Smooth muscle cell (in vitro differentiated cells): ENCODE measurements at regions not wholly inside any gene's neighbourhood (a gene's known extent, or its start where the extent isn't known, plus 50 kb on each side); places are given as distances from the start of the nearest gene placed in this dataset.

Source experiments
- DNase-seq: peaks from one replicate; lab custom pipeline; 2025; ENCODE audit not compliant: unreplicated experiment; lab: John Stamatoyannopoulos, UW
- H2AFZ ChIP-seq: fragments of 200-600 bp; sonication (generic); 2 replicates; pipeline ENCODE4 v1.6.0; 2016; ENCODE audit warnings: antibody characterized with exemption, low read depth, mild to moderate bottlenecking
- H3F3A ChIP-seq: fragments of 200-600 bp; sonication (generic); 2 replicates; pipeline ENCODE4 v1.6.0; 2017; ENCODE audit warnings: antibody characterized with exemption, low read depth
- H3K27ac ChIP-seq: fragments of 200-600 bp; sonication (generic); 2 replicates; pipeline ENCODE4 v1.5.1; 2016; ENCODE audit warnings: low read depth, mild to moderate bottlenecking
- H3K27me3 ChIP-seq: fragments of 200-600 bp; sonication (generic); 2 replicates; pipeline ENCODE4 v1.6.1; 2016; ENCODE audit warnings: low read depth, mild to moderate bottlenecking
- H3K36me3 ChIP-seq: fragments of 200-600 bp; sonication (generic); 2 replicates; pipeline ENCODE4 v1.5.1; 2016; ENCODE audit warnings: low read depth
- H3K4me1 ChIP-seq: fragments of 200-600 bp; sonication (generic); 2 replicates; pipeline ENCODE4 v1.5.1; 2016; ENCODE audit warnings: low read depth
- H3K4me2 ChIP-seq: fragments of 200-600 bp; sonication (generic); 2 replicates; pipeline ENCODE4 v1.6.0; 2016; ENCODE audit warnings: mild to moderate bottlenecking
- H3K4me3 ChIP-seq: fragments of 200-600 bp; sonication (generic); 2 replicates; pipeline ENCODE4 v1.5.1; 2016; ENCODE audit warnings: mild to moderate bottlenecking
- H3K79me2 ChIP-seq: fragments of 200-600 bp; sonication (generic); 2 replicates; pipeline ENCODE4 v1.6.0; 2016; ENCODE audit warnings: low read depth, mild to moderate bottlenecking
- H3K9ac ChIP-seq: fragments of 200-600 bp; sonication (generic); 2 replicates; pipeline ENCODE4 v1.6.0; 2016; ENCODE audit warnings: low read depth
- H3K9me3 ChIP-seq: fragments of 200-600 bp; sonication (generic); replicated peaks from 2 replicates; pipeline ENCODE4 v1.5.1; 2016; ENCODE audit warnings: low read depth
- H4K20me1 ChIP-seq: fragments of 200-600 bp; sonication (generic); 2 replicates; pipeline ENCODE4 v1.6.0; 2016; ENCODE audit warnings: low read depth
- CTCF ChIP-seq: fragments of 200-600 bp; sonication (generic); IDR thresholded peaks from 2 replicates; pipeline ENCODE4 v1.5.1; 2017; ENCODE audit warnings: borderline replicate concordance, mild to moderate bottlenecking, antibody characterized with exemption; ENCODE audit not compliant: insufficient read depth, poor library complexity, severe bottlenecking
- WGBS: methylation state at CpG from one replicate; pipeline ENCODE4 v1.1.7; 2016; ENCODE audit warnings: low lambda C conversion rate; 5-methylcytosine and 5-hydroxymethylcytosine counted together

- no peak overlapping the region for H3K4me2 ChIP-seq
- WGBS, result 88% methylated on average over 3 of the region's 3 CpGs
- H3K4me1 ChIP-seq, result no peaks in the 10 kb centered on the region
- H3K9ac ChIP-seq, result no peak overlapping the region
- H3K27ac ChIP-seq, result no peak overlapping the region
- no peaks in the 10 kb centered on the region for H3K9me3 ChIP-seq
- no peak overlapping the region for H2AFZ ChIP-seq
- H4K20me1 ChIP-seq, result no peaks in the 10 kb centered on the region
- H3K79me2 ChIP-seq, result no peaks in the 10 kb centered on the region
- H3K27me3 ChIP-seq, result no peaks in the 10 kb centered on the region
- no peaks in the 10 kb centered on the region for H3F3A ChIP-seq
- H3K36me3 ChIP-seq, result no peaks in the 10 kb centered on the region
- no peak for TF ChIP-seq CTCF
- no peak for DNase-seq
- H3K4me3 ChIP-seq, result no peak overlapping the region
Measured at GRCh38 chr10:108203905-108204527, 1039.5 kb upstream of the SORCS1 start.

- Histone ChIP-seq H3K4me2 (no peak overlapping the region), H3K79me2 (no peaks in the 10 kb centered on the region), H3K36me3 (no peaks in the 10 kb centered on the region), H3K4me3 (no peak overlapping the region), H3K27me3 (no peaks in the 10 kb centered on the region), H3K9ac (no peak overlapping the region), H2AFZ (no peak overlapping the region), H3K9me3 (no peaks in the 10 kb centered on the region), H3F3A (no peaks in the 10 kb centered on the region), H4K20me1 (no peaks in the 10 kb centered on the region), H3K4me1 (no peaks in the 10 kb centered on the region), H3K27ac (no peak overlapping the region)
- no peak for TF ChIP-seq CTCF
- no peak for DNase-seq
- WGBS, result 62% methylated on average over 3 of the region's 3 CpGs
Measured at GRCh38 chr10:108187408-108188012, 1023.0 kb upstream of the SORCS1 start.

- Histone ChIP-seq H3K79me2 (no peaks in the 10 kb centered on the region), H2AFZ (no peak overlapping the region), H3K4me2 (no peak overlapping the region), H3K9ac (no peak overlapping the region), H3K27ac (no peak overlapping the region), H3K4me1 (no peaks in the 10 kb centered on the region), H3F3A (no peaks in the 10 kb centered on the region), H4K20me1 (no peaks in the 10 kb centered on the region), H3K27me3 (no peaks in the 10 kb centered on the region), H3K9me3 (no peaks in the 10 kb centered on the region), H3K36me3 (no peaks in the 10 kb centered on the region), H3K4me3 (no peak overlapping the region)
- DNase-seq, result no peak
- WGBS, result 65% methylated on average over 1 of the region's 1 CpG
- no peak for TF ChIP-seq CTCF
Measured at GRCh38 chr10:108184114-108184513, 1019.6 kb upstream of the SORCS1 start.

- no peaks in the 10 kb centered on the region for H3K36me3 ChIP-seq
- H3K4me3 ChIP-seq, result no peak overlapping the region
- H3K27ac ChIP-seq, result no peak overlapping the region
- H4K20me1 ChIP-seq, result no peaks in the 10 kb centered on the region
- no peak overlapping the region for H2AFZ ChIP-seq
- no peak for DNase-seq
- no peaks in the 10 kb centered on the region for H3K4me1 ChIP-seq
- H3K9me3 ChIP-seq, result no peaks in the 10 kb centered on the region
- no peaks in the 10 kb centered on the region for H3K27me3 ChIP-seq
- no peaks in the 10 kb centered on the region for H3F3A ChIP-seq
- H3K4me2 ChIP-seq, result no peak overlapping the region
- no peaks in the 10 kb centered on the region for H3K79me2 ChIP-seq
- 41% methylated on average over 2 of the region's 2 CpGs for WGBS
- no peak overlapping the region for H3K9ac ChIP-seq
- no peak for TF ChIP-seq CTCF
Measured at GRCh38 chr10:108180878-108181277, 1016.4 kb upstream of the SORCS1 start.
